Fibroblast of lung (primary cell): ENCODE measurements at regions not wholly inside any gene's neighbourhood (a gene's known extent, or its start where the extent isn't known, plus 50 kb on each side); places are given as distances from the start of the nearest gene placed in this dataset.

ENCODE experiments used
- DNase-seq, 2 donors: peaks; one replicate each; pipeline versions ENCODE4 v3.0.0 to v3.0.0-alpha.2; 2010; ENCODE audit warnings: low read depth in 2 of 2
- H2AFZ ChIP-seq: 2 replicates; pipeline ENCODE4 v1.5.1; 2012; ENCODE audit warnings: low read length, control low read depth, inconsistent platforms
- H3K27ac ChIP-seq: 2 replicates; pipeline ENCODE4 v1.5.1; 2011; ENCODE audit warnings: low read length, control low read depth; ENCODE audit not compliant: insufficient read depth
- H3K27me3 ChIP-seq: 2 replicates; pipeline ENCODE4 v1.5.1; 2011; ENCODE audit warnings: mild to moderate bottlenecking, low read length; ENCODE audit not compliant: control insufficient read depth, insufficient read depth
- H3K36me3 ChIP-seq: 2 replicates; pipeline ENCODE4 v1.5.1; 2011; ENCODE audit warnings: low read length; ENCODE audit not compliant: control insufficient read depth, insufficient read depth
- H3K4me1 ChIP-seq: 2 replicates; pipeline ENCODE4 v1.5.1; 2011; ENCODE audit warnings: low read length; ENCODE audit not compliant: control insufficient read depth, insufficient read depth; ENCODE audit errors: extremely low read depth
- H3K4me2 ChIP-seq: 2 replicates; pipeline ENCODE4 v1.5.1; 2011; ENCODE audit warnings: low read length, control low read depth; ENCODE audit not compliant: insufficient read depth; ENCODE audit errors: extremely low read depth
- H3K4me3 ChIP-seq, 4 experiments: fragments of 200-600 bp in 1 of 4; sonication (generic) in 1 of 4; replicated peaks in 1 of 4; 2 replicates each; pipeline ENCODE4 v1.5.1; 2011 to 2016; ENCODE audit warnings: low read length in 4 of 4, low read depth in 3 of 4, mild to moderate bottlenecking in 3 of 4, control low read depth in 2 of 4, inconsistent platforms in 1 of 4, mixed read lengths in 1 of 4; ENCODE audit not compliant: insufficient read depth in 1 of 4; ENCODE audit errors: control extremely low read depth in 1 of 4
- H3K79me2 ChIP-seq: 2 replicates; pipeline ENCODE4 v1.5.1; 2012; ENCODE audit warnings: mild to moderate bottlenecking, low read length, inconsistent platforms; ENCODE audit not compliant: control insufficient read depth, insufficient read depth
- H3K9ac ChIP-seq: 2 replicates; pipeline ENCODE4 v1.5.1; 2011; ENCODE audit warnings: mild to moderate bottlenecking, low read length, control low read depth; ENCODE audit not compliant: insufficient read depth
- H3K9me3 ChIP-seq: 2 replicates; pipeline ENCODE4 v1.5.1; 2012; ENCODE audit warnings: low read depth, low read length; ENCODE audit not compliant: control insufficient read depth, insufficient read depth
- H4K20me1 ChIP-seq: 2 replicates; pipeline ENCODE4 v1.5.1; 2011; ENCODE audit warnings: low read length; ENCODE audit not compliant: control insufficient read depth, insufficient read depth; ENCODE audit errors: extremely low read depth
- EZH2 ChIP-seq: IDR thresholded peaks from 2 replicates; pipeline ENCODE4 v1.5.1; 2012; ENCODE audit warnings: low read length, control low read depth, mild to moderate bottlenecking; ENCODE audit errors: missing control alignments
- TF ChIP-seq, protein P1 (sequence below), 2 donors: IDR thresholded peaks in 1 of 2; conservative IDR thresholded peaks in 1 of 2; 1 replicate in 1 of 2; 2 replicates in 1 of 2; pipeline ENCODE4 v1.5.1; 2011 to 2012; ENCODE audit warnings: low read length in 2 of 2, control low read depth in 1 of 2, inconsistent platforms in 1 of 2, low read depth in 1 of 2, mild to moderate bottlenecking in 1 of 2

DNA sequence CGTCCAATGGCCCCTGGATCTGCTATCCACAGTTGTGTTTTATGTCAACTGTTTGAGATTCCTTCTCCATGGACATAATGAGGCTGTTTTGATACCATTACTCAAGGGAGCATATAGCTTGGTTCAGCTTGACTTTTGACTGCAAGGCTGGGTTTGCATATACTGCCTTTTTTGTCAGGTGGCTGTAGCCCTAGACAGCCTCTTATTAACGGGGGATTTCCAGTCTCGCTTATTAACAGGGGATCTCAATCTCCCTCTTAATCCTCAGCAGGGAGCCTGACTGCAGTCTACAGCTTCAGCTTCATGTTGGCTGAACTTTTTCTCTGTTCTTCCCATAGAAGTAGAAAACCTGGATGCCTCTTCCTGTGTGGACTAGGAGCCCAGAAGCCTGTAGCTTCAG is 73.7 kb upstream of the TNC start:
- Histone ChIP-seq H2AFZ (no peak overlapping the region), H3K27ac (no peak overlapping the region), H3K9me3 (no peaks in the 10 kb centered on the region), H3K27me3 (no peaks in the 10 kb centered on the region), H3K36me3 (no peaks in the 10 kb centered on the region), H3K4me3 (no peak overlapping the region), H3K9ac (no peak overlapping the region), H4K20me1 (no peaks in the 10 kb centered on the region), H3K4me1 (peaks cover 12% of the 10 kb centered on the region), H3K79me2 (no peaks in the 10 kb centered on the region), H3K4me2 (no peak overlapping the region)
- no peak for DNase-seq
- TF ChIP-seq, protein P1, sequence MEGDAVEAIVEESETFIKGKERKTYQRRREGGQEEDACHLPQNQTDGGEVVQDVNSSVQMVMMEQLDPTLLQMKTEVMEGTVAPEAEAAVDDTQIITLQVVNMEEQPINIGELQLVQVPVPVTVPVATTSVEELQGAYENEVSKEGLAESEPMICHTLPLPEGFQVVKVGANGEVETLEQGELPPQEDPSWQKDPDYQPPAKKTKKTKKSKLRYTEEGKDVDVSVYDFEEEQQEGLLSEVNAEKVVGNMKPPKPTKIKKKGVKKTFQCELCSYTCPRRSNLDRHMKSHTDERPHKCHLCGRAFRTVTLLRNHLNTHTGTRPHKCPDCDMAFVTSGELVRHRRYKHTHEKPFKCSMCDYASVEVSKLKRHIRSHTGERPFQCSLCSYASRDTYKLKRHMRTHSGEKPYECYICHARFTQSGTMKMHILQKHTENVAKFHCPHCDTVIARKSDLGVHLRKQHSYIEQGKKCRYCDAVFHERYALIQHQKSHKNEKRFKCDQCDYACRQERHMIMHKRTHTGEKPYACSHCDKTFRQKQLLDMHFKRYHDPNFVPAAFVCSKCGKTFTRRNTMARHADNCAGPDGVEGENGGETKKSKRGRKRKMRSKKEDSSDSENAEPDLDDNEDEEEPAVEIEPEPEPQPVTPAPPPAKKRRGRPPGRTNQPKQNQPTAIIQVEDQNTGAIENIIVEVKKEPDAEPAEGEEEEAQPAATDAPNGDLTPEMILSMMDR (conservative IDR thresholded peaks at IDR 0.05 in 1 of 2, IDR thresholded peaks at IDR 0.05 in 1 of 2; ENCODE audit: low read depth in 1 of 2, low read length in 2 of 2): no peak
- TF ChIP-seq EZH2: no peak

DNA sequence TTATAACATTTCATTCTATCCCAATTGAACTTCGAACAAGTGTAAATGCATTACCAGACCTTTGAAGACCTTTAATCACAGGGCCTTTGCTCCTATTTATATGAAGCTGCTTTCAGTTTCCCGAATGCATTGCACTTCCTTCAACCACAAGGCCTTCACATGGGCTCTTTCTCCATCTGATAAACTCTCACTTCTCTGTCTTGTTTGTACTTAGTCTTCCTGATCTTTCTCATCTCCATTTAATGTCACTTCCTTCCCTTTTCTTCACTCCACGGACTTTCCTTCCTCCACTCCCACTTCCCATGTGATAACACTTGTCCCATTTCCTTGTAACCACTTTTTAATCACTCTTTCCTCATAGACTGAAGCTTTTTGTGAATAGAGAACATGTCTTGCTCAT is 74.3 kb upstream of the TNC start:
- Histone ChIP-seq H3K79me2 (no peaks in the 10 kb centered on the region), H3K9ac (no peak overlapping the region), H3K4me1 (peaks cover 12% of the 10 kb centered on the region), H3K27me3 (no peaks in the 10 kb centered on the region), H4K20me1 (no peaks in the 10 kb centered on the region), H3K4me2 (no peak overlapping the region), H2AFZ (no peak overlapping the region), H3K36me3 (no peaks in the 10 kb centered on the region), H3K9me3 (no peaks in the 10 kb centered on the region), H3K27ac (no peak overlapping the region), H3K4me3 (no peak overlapping the region)
- DNase-seq: no peak
- TF ChIP-seq EZH2: no peak
- TF ChIP-seq, protein P1 (conservative IDR thresholded peaks at IDR 0.05 in 1 of 2, IDR thresholded peaks at IDR 0.05 in 1 of 2; ENCODE audit: low read depth in 1 of 2, low read length in 2 of 2): no peak

DNA sequence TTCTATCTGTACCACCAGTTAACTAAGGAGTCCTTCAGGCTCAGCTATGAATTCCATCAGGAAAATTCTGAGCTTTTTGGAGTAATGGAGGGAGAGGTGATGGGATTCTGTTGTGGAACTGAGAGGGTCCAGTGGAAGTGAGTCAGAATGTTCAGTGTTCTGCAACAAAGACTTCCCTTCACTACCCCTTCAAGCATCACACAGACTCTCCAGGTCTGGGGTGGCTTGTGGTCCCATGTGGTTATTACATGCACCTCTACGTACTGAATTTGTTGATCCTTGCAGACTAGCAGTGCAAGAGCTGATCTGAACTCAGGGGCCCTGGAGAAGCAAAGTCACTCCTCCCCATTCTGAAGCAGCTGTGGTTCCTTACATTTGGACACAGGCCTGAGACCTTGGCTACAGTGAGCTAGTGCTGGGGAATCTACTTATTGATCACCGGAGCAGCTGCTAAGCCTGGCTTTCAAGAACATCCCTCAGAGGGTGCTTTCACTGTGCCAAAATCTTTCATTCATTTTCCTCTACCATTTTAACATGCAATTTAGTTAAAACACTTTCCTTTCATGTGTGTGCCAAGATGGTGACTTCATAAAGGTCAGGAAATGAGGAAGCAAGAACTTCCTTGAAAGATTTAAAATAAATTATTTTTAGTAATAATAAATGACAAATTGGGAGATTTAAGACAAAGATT is 75.0 kb upstream of the TNC start:
- DNase-seq: peak in 1 of 2 donors; percentile 53
- TF ChIP-seq, protein P1 (conservative IDR thresholded peaks at IDR 0.05 in 1 of 2, IDR thresholded peaks at IDR 0.05 in 1 of 2; ENCODE audit: low read depth in 1 of 2, low read length in 2 of 2): no peak
- no peak for TF ChIP-seq EZH2
- Histone ChIP-seq H3K9ac (no peak overlapping the region), H3K27ac (peak overlapping the region; percentile 16), H3K27me3 (no peaks in the 10 kb centered on the region), H3K4me3 (no peak overlapping the region), H3K4me1 (peaks cover 15% of the 10 kb centered on the region), H2AFZ (no peak overlapping the region), H3K4me2 (no peak overlapping the region), H3K79me2 (no peaks in the 10 kb centered on the region), H3K36me3 (no peaks in the 10 kb centered on the region), H3K9me3 (no peaks in the 10 kb centered on the region), H4K20me1 (no peaks in the 10 kb centered on the region)
